HG03457 (cell line): ENCODE measurements at regions not wholly inside any gene's neighbourhood (a gene's known extent, or its start where the extent isn't known, plus 50 kb on each side); places are given as distances from the start of the nearest gene placed in this dataset.
"Not testable (repeated sequence)": the region's sequence is repeated elsewhere in the genome, so short reads cannot be mapped to it uniquely, and the experiment has no call there.

Experiments
- ATAC-seq: cut with Tn5 transposase; IDR thresholded peaks from one replicate; pipeline ENCODE4 v1.9.1; 2021; ENCODE audit warnings: moderate number of reproducible peaks; ENCODE audit not compliant: unreplicated experiment

DNA sequence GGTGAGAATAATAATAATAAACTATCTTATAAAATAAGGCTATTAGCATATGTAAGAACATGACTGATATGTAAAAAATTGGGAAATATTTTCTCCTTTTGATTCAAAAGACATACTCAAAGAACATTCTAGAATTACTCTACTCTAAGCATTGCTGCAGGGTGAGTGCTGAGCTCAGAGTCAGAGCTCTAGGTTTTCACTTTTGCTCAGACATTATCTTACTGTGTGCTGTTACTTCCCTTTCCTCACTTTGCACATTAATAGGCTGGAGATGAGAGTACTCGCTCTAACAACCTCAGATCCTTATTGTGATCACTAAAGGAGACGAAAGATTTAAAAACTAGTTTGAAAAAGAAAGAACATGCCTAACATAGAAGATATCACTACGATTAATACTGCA lies 99.4 kb upstream of the C9orf72 start:
- no peak for ATAC-seq

DNA sequence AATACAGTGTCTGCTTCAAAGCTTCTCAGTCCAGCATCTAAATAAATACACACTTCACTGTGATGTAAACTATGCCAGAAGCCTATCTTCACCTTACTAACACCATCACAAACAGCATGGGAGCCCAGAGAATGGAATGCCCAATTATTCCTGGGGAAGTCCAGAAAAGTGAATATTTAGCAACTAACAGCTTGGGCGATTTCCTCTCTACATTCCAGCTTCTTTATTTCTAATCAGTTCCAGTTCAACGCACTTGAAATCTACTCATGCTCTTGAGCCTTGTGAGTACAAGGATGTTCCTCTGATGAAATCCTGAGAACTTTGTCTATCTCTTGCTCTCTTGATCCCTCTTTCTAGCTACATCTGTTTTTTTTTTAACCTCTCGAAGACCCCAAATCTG lies 100.4 kb upstream of the C9orf72 start:
- ATAC-seq, result no peak

DNA sequence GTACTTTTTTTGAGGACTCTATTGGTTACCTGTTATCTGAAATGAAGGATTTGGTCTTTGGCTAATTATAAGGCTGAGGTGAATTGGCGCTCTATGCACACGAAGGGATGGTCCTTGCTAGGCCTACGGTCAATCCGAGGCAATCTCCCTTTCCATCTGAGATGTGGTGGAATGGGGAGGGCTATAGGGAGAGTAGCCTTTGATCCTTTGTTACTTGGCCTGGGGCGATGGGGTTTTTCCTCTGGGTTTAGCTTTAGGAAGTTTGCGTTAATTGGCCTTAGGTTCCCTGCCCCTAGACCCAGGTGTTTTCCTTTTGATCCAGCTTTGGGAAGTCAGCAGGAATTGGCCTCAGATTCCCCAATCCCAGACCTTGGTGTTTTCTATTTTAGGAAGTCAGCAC lies 102.1 kb upstream of the C9orf72 start:
- no peak for ATAC-seq

DNA sequence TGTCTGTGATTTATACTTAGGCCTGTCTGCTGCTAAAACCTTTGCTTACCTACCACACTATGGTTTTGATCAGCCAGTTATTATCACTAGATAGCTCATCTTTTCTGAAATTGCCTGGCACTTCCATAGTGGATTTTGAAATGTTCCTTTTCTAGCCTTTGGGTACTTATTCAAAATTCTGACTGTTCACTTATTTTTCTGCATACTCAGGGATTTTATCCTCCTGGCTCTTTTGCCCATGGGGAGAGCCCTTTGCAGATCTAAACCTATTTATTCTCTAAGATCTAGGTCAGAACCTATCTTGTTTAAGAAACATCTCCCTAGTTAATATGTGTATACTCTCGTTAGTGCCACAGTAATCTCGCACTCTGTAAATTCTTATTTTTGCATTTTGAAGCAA lies 103.5 kb upstream of the C9orf72 start:
- no peak for ATAC-seq

DNA sequence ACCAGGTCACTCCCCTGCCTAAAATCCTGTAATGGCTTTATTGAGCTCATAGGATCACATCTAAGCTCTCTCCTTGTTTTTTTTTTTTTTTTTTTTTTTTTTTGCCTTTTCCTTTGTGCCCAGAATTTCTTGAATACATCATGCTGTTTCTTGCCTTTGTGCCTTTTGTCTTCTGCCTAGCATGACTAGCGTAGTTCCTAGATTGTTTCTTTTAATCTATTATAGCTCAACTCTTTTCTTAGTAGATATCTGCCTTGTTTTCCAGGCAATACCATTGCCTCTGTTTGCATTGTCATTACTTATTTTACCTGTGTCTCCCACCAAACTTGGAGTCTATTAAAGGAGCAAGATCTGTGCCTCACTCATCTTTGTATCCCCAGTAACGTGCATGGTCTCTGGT lies 106.1 kb upstream of the C9orf72 start:
- no peak for ATAC-seq

DNA sequence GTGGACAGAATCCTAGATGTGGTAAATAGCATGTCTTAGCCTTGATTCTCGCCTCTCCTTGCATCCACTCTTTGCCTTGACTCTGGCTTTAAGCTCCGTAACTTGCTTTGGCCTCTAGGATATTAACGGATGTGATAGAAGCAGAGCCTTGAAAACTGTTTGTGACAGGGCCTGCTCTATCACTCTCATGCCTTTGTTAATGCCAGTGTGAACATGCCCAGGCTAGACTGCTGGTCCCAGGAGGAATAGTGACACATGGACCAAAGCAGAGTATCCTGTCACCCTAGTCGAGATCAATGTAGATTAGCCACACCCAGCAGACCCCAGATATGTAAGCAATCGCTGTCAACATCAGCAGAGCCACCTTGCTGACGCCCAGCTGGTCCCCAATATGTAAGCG lies 109.9 kb upstream of the C9orf72 start:
- ATAC-seq, result no peak

DNA sequence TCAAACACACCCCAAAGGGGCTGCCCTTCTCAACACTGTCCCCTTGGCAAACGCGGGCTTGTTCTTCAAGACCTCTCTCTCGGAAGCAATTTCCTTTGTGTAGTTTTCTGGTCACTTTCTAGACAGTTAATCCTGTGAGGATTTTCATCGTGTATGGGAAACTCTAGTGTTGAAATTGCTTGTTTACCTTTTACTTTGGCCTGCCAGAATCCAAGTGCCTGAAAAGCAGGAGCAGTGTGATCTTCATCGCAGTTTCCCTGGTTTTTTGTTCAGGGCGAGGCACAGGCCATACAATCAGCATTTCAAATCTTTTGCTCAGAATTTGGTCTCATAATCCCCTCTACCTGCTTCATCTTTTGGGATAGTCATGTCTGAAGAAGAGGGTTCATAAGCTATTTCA lies 115.7 kb upstream of the C9orf72 start:
- no peak for ATAC-seq

DNA sequence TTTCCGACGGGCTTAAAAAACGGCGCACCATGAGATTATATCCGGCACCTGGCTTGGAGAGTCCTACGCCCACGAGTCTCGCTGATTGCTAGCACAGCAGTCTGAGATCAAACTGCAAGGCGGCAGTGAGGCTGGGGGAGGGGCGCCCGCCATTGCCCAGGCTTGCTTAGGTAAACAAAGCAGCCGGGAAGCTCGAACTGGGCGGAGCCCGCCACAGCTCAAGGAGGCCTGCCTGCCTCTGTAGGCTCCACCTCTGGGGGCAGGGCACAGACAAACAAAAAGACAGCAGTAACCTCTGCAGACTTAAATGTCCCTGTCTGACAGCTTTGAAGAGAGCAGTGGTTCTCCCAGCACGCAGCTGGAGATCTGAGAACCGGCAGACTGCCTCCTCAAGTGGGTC lies 117.5 kb upstream of the C9orf72 start:
- ATAC-seq, result not testable (repeated sequence)

DNA sequence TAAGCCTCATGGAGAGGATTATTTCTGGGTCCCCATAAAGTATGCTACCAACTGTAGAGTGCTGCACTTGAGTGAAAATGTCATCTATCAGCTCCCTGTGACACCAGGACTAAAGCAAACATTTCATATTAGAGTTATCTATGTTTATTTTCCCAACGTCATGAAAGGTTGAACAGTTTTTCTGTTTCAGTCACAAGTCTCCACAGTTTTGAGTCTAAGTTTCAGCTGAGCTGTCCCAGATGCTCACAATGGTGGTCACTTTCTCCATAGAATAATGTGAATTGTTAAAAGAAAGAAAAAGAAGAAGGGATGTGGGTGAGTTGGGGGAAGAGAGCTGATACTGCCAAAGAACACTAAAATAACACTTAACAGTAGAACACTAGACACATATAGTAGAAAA lies 126.3 kb upstream of the C9orf72 start:
- ATAC-seq, result no peak

DNA sequence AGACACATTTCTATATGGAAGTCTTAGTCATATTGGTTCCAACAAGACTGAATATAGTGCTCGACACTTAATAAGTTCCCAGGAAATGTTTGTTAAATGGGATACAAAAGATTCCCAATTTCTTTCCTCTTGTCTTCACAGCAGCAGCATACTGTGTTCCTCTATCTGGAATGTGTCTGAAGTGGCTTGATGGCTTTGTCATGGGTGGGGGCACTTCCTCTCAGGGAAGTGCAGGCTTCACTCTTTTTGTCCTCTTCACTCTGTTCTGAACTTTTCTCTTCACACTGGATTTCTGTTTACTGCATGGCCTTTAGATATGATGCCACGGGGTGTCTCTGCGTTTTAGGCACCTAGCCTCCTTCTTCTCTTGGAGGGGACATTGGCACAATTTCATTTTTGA lies 127.7 kb upstream of the C9orf72 start:
- no peak for ATAC-seq

DNA sequence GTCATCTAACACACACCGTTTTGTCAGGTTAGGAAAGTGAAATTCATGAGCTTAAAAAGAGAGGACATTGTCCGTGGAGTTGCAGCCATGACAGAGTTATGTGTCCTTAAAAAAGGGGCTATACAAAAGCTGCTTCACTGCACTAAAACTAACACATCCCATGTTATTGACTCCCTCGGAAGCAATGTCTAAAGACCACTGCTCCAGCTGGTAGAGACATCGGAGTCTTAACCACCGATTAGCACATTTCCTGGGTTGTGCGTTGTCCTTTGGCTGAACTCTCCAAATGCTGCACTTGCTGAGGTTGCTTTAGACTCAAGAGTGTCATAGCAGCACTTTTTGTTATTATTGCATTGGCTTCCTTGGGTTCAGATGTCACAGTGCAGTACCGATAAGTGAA lies 128.3 kb upstream of the C9orf72 start:
- no peak for ATAC-seq

DNA sequence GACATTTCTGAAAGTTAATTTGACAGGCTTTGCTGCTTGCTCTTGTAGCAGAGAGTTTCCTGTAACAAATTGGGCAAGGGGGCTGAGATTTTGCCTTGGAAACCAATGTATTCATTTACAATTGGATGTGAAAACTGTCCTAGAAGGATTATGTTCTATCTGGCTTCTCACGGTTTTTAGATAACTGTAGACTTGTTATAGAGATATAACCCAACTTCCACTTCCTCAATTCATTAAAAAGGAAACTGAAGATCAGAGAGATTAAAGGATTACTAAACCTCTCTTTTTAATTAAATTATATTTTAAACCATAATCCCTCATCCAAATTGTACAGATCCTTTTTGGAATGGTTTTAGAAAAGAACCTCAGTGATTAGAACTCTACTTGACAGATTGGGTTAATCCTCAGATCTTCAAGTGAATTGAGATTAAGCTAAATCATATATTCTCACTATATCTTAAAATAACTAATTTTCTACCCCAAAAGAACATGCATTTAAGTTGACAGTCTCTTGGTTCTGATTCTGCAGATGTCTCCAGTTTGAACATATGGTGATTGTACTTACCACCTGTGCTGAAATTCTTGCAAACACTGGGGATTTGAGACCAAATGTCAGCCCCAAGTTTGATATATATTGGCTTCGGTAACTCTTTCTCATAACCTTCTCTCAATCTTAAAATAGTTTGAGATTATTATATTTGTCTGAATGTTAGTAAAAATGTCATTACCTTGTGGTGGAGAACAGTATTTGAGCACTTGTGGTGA lies 130.1 kb upstream of the C9orf72 start:
- no peak for ATAC-seq

DNA sequence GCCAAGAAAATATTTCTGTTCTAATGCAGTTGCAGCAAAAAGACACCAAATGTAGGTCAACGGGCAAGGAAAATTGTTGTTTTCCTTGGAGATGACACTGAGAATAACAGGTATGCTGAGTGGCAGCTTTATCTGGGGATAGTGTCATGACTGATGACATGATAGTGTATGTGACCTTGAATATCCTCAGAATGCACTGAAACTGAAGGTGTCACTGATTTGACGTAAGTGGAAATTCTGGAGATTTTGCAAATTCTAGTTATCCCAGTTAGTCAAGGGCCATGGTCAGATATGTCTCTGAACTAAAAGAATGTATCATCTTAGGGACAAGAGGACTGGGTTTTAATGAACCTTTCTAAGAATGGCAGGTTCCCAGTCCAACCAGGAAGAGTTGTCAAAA lies 138.0 kb upstream of the C9orf72 start:
- no peak for ATAC-seq

DNA sequence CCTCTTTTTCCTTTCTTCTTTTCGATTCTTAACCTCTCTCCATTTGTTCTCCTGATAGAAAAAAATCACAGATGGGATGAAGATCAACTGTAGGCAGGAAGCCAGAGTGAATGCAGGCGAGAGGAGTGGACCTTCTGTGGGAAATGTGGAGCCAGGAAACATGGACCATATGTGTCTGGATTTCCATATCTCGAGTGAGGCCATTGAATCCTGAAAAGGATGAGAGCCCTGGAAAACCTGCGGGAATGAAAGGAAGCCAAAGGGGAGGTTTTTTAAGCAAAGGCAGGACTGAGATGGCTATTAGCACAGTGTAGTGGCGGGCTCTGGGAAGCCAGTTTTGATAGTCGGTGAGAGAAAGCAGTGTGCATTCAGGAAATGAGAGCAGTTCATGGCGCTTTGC lies 139.5 kb upstream of the C9orf72 start:
- ATAC-seq, result no peak

DNA sequence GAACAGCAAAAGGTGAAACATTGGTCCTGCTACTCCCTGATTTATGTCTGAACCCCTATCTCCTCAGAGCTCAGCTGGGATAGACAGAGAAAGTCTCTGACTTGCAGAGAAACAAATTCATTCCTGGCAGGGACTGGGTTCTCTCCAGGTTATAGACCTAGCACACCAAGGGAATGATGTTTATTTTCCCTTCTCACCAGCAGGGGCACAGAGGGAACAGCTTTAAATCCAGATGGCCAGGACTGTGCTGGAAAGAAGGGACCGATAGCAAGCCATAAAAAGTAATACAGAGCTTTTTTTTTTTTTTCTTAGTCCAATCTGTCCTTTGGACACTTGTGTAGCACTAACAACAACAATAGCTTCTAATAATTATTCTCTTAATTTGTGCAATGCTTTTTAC lies 141.1 kb upstream of the C9orf72 start:
- no peak for ATAC-seq

DNA sequence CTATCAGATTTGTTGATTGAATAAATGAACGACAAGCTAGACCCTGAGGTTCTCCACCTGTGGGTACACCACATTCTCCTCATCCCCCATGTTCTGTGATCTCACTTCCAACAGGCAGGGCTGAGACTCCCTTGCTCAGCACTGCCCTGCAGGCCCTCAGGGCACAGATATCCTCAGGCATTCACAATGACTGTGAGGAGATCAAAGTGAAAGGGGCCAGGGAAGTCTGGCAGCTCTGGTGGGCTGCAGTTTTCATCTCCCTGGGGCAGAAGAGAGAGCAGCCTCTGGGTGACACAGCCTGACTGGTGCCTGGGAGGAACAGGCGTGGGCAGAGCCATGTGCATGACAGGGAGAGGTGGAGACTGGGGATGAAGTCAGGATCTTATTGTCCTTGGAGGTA lies 142.4 kb upstream of the C9orf72 start:
- no peak for ATAC-seq

DNA sequence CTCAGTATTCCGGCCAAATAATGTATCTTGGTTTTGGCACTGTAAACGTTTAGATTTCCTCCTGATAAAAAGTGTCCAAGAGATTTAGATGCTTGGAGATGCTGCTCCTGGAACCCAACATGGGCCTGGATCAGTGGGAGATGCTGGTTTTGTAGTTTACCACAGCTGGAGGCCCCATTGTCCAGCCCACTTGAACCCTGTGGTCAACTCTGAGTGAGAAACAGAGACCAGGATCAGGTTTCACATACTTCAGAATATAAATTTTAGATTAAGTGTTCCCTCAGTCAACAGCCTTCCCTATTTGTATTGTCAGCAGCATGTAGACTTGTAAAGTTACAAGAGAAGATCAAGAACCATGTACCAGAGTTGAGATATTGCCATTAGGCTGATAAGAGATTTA lies 144.7 kb upstream of the C9orf72 start:
- ATAC-seq, result no peak

DNA sequence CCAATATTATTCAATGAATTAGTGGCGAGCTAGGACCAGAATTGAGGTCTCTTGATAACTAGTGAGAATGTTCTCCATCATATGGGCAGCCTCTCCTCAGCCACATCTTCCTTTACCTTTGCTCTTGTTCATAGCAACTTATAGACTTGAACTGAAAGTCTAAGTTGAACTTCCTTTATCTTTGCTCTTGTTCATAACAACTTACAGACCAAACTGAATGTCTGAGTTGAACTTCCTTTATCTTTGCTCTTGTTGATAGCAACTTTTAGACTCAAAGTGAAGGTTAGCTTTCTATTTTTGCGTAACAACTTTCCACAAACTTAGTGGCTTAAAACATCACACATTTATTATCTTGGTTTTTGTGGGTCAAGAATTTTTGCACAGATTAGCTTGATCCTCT lies 146.4 kb upstream of the C9orf72 start:
- no peak for ATAC-seq

DNA sequence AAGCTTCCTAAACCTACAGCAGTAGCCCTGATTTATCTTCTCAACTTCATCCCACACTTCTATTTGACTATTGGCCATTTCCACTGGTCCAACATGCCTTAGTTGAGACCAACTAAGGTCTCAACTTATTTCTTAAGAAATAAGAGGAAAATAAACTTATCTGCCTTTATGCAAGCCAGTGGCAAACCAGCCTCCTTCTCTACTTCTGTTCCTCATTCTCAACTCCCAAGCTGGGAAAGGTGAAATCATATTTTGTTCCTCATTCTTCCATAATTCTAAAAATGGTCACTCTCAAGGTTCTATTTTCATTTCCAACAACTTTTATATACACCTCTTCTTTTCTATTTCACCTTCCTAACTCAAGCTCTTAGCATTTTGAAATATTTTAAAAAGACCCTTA lies 149.6 kb upstream of the C9orf72 start:
- ATAC-seq, result no peak

DNA sequence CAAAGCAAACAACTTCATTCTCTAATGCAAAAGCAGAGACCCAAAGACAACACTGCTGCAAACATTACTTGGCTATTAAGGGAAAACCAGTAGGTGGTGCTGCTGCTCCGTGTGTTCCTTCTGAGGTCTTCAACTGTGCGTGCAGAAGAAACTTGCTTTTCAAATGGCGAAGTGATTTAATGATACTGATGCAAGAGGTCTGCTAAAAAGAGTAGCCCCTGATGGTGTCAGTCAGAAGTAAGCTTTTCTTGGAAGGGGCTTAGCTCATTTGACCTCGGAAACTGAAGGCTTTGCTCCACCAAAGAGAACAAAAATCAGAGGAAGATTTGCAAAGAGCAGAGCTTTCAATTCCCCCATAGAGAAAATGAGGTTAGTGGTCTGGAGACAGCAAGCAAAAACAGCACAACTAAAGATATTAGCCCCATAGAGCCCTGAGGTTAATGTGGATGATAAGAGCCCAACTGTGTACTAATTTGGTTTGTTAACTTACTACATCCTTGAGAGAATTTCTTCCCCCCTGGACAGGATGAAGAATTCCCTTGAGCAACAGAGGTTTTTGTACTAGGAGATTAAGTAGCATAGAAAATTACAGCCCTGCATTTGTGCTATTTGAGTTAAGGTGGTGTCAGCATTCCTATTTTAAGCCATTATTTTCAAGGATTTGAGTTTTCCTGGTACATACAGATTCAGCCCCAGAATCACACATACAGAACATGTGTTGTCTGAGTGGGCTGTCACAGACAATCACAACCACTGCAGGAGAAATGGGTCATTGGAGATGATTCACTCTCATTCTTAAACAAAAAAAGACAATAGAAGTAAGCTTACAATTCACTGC lies 153.2 kb upstream of the C9orf72 start:
- ATAC-seq, result no peak

DNA sequence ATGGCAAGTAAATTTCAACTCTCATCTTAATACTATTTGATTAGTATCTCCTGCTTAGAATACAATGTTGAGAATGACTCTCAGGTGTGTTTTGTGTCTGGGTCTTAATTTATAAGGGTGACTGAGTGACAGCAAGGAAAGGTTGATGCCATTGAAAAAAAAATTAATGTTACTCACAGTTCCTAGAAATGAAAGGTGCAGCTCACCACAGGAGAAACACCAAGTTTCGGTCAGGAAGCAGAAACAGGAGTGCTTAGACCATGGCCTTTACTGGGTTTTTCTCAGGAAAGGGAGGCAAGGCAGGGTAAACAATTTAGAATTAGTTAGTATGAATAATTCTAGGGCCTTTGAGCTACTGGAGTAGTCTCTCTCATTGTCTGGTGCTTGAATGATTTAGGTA lies 159.2 kb upstream of the C9orf72 start:
- no peak for ATAC-seq

DNA sequence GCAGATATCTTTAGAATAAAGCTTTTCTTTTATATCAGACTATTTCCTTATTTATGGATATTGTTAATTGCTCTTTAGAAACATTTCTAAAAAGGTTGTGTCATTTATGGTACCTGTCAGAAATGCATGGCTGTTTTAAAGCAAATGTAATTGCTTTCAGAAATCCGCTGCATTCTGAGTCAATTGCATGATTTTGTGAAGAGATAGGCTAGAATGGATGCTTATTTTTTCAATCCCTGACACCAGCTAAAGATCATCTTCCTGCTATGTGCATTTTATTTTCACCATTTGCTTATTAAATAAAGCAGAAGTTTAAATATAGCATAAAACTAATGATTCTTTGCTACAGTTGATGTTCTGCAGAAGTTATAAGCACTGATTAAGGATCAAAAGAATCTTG lies 170.2 kb upstream of the C9orf72 start:
- no peak for ATAC-seq

DNA sequence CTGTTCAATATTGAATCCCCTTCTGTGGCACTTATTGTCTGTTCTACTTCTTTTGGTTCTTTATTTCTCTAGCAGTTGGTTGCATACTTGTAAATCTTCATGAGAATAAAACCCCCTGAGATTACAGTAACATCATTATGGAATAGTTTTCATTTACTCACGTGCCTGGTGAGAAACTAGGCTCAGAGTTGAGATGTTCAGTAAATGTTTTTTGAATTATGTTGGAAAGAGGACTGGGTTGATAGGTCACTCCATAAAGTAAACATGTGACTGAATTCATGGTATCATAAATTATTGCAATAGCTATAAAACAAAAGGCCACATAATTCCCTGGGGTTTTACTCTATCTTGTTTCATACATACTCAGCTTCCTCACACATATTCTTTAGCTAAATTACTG lies 174.2 kb upstream of the C9orf72 start:
- ATAC-seq, result no peak
